Hepatocyte (in vitro differentiated cells): ENCODE measurements at regions not wholly inside any gene's neighbourhood (a gene's known extent, or its start where the extent isn't known, plus 50 kb on each side); places are given as distances from the start of the nearest gene placed in this dataset.
A peak's percentile ranks its signal among the peaks of the same experiment; 100 is the strongest.

Source experiments
- DNase-seq: peaks from one replicate; pipeline ENCODE4 v3.0.0-alpha.2; 2016; ENCODE audit warnings: low spot score
- H2AFZ ChIP-seq: fragments of 200-600 bp; sonication (generic); 2 replicates; pipeline ENCODE4 v1.6.0; 2016; ENCODE audit warnings: antibody characterized with exemption, mild to moderate bottlenecking
- H3K27ac ChIP-seq: fragments of 200-600 bp; sonication (generic); 2 replicates; pipeline ENCODE4 v1.5.1; 2016; ENCODE audit warnings: mild to moderate bottlenecking
- H3K27me3 ChIP-seq: fragments of 200-600 bp; sonication (generic); 2 replicates; pipeline ENCODE4 v1.6.1; 2016
- H3K36me3 ChIP-seq: fragments of 200-600 bp; sonication (generic); replicated peaks from 2 replicates; pipeline ENCODE4 v1.5.1; 2016; ENCODE audit warnings: low read depth; ENCODE audit not compliant: insufficient read depth
- H3K4me1 ChIP-seq: fragments of 200-600 bp; sonication (generic); 2 replicates; pipeline ENCODE4 v1.5.1; 2016; ENCODE audit warnings: mild to moderate bottlenecking, moderate library complexity; ENCODE audit not compliant: insufficient read depth
- H3K4me2 ChIP-seq: fragments of 200-600 bp; sonication (generic); 2 replicates; pipeline ENCODE4 v1.6.0; 2016
- H3K4me3 ChIP-seq: fragments of 200-600 bp; sonication (generic); 2 replicates; pipeline ENCODE4 v1.5.1; 2016; ENCODE audit warnings: mild to moderate bottlenecking
- H3K79me2 ChIP-seq: fragments of 200-600 bp; sonication (generic); 2 replicates; pipeline ENCODE4 v1.6.0; 2017; ENCODE audit warnings: mild to moderate bottlenecking
- H3K9me2 ChIP-seq: fragments of 200-600 bp; sonication (generic); replicated peaks from 2 replicates; pipeline ENCODE4 v1.6.0; 2017; ENCODE audit warnings: mild to moderate bottlenecking; ENCODE audit not compliant: insufficient read depth
- H3K9me3 ChIP-seq: fragments of 200-600 bp; sonication (generic); 2 replicates; pipeline ENCODE4 v1.5.1; 2016; ENCODE audit warnings: low read depth, mild to moderate bottlenecking
- H4K20me1 ChIP-seq: fragments of 200-600 bp; sonication (generic); 2 replicates; pipeline ENCODE4 v1.6.0; 2016; ENCODE audit warnings: mild to moderate bottlenecking; ENCODE audit not compliant: insufficient read depth, poor library complexity, severe bottlenecking
- CTCF ChIP-seq: fragments of 200-600 bp; sonication (generic); IDR thresholded peaks from 2 replicates; pipeline ENCODE4 v1.5.1; 2016; ENCODE audit warnings: antibody characterized with exemption, mild to moderate bottlenecking; ENCODE audit not compliant: poor library complexity
- EZH2 ChIP-seq: fragments of 200-600 bp; sonication (generic); IDR thresholded peaks from 2 replicates; pipeline ENCODE4 v1.6.1; 2016; ENCODE audit warnings: antibody characterized with exemption, mild to moderate bottlenecking, borderline replicate concordance
- EZH2phosphoT487 ChIP-seq: fragments of 200-600 bp; sonication (generic); IDR thresholded peaks from one replicate; pipeline ENCODE4 v1.6.1; 2018; ENCODE audit warnings: antibody characterized with exemption, mild to moderate bottlenecking, low read depth, moderate library complexity; ENCODE audit not compliant: unreplicated experiment, severe bottlenecking
- WGBS: methylation state at CpG from one replicate; pipeline ENCODE4 v1.1.6; 2016; ENCODE audit warnings: low lambda C conversion rate; ENCODE audit errors: missing lambda C conversion rate; 5-methylcytosine and 5-hydroxymethylcytosine counted together

GRCh38 chr14:101174980-101175606 is 271.6 kb upstream of the RTL1 start:
- H3K4me1 ChIP-seq: peaks cover 13% of the 10 kb centered on the region

DNA sequence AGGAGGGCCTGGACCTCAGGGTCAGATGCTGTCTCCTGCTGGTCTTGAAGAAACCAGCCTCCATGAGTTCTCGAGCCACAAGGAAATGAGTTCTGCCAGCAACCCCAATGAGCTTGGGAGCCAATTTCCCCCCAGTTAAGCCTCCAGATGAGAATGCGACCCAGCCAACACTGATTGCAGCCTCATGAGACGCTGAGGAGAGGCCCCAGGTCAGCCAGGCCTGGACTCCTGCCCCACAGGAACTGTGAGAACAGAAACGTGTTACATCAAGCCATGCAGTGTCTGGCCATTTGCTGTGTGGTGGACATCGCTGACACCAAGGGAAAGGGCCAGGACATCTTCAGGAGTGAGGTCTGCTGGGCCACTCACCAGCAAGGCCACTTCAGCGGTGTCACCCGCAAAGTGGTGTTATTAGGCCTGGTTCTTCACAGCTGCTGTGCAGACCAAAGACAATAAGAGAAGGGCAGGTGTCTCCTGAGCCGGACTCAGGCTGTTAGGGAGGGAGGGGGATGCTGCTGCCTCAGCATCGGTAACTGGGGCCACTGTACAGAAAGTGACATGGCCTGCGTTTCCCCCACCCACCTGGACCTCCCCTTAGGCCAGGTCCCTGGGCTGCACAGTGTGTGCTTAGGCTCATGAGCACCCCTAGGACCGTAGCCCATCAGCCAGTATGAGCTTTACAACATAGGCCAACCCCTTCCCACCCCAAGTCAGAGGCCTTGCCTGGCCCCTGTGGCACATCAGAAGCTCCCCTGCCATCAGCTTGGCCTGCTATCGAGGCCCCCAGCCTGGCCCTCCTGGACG is 272.4 kb upstream of the RTL1 start:
- 93% methylated on average over 13 of the region's 13 CpGs for WGBS
- H3K27ac ChIP-seq: no peak overlapping the region
- no peak for DNase-seq
- peaks cover 13% of the 10 kb centered on the region for H3K4me1 ChIP-seq
- no peaks in the 10 kb centered on the region for H3K9me2 ChIP-seq
- no peak overlapping the region for H3K4me3 ChIP-seq
- H3K79me2 ChIP-seq: no peaks in the 10 kb centered on the region
- no peaks in the 10 kb centered on the region for H3K36me3 ChIP-seq
- TF ChIP-seq EZH2 (no peak), CTCF (no peak), EZH2phosphoT487 (no peak)
- no peak overlapping the region for H2AFZ ChIP-seq
- H3K4me2 ChIP-seq: no peak overlapping the region
- no peaks in the 10 kb centered on the region for H4K20me1 ChIP-seq
- no peaks in the 10 kb centered on the region for H3K9me3 ChIP-seq
- no peaks in the 10 kb centered on the region for H3K27me3 ChIP-seq

More at GRCh38 chr14:101174980-101175606, 271.6 kb upstream of the RTL1 start:
- Histone ChIP-seq H3K9me2 (no peaks in the 10 kb centered on the region), H3K27ac (no peak overlapping the region), H3K4me3 (no peak overlapping the region), H3K9me3 (no peaks in the 10 kb centered on the region), H3K27me3 (no peaks in the 10 kb centered on the region), H2AFZ (no peak overlapping the region), H3K4me2 (no peak overlapping the region), H3K36me3 (no peaks in the 10 kb centered on the region), H4K20me1 (no peaks in the 10 kb centered on the region), H3K79me2 (no peaks in the 10 kb centered on the region)
- no peak for DNase-seq
- TF ChIP-seq EZH2: no peak
- TF ChIP-seq EZH2phosphoT487: no peak
- TF ChIP-seq CTCF: no peak
- 93% methylated on average over 9 of the region's 9 CpGs for WGBS

DNA sequence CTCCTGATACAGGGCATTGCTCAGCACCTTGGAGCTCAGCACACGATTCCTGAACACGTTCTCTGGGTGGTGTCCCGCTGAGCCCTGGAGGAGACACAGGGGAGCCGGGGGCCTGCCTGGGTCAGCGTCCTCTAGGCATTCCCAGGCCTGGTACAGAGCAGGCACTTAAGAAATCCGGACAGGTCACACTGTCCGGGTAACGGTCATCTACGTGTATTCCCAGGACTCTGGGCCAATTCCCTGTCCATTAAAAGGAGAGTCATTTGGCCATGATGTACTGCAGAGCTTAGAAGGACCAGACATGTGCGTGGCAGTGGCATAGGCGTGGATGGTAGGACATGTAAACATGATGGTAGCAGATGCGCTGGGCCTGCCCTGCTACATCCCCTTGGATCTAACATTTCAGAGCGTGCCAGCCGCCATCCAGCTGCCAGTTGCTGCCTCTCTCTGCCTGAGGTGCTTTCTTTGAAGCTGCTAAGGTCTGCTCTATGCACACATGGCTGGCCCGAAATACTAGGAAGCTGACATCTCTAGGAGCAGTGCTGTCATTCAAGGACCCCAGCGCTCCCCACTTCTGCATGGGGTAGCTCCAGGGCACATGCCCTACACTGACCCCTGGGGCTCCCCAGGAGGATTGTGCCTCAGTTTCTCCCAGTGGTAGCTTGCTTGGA is 273.1 kb upstream of the RTL1 start:
- Histone ChIP-seq H3K4me1 (peaks cover 13% of the 10 kb centered on the region), H3K27me3 (no peaks in the 10 kb centered on the region), H3K27ac (peak overlapping the region; percentile 34), H3K36me3 (no peaks in the 10 kb centered on the region), H4K20me1 (no peaks in the 10 kb centered on the region), H2AFZ (no peak overlapping the region), H3K79me2 (no peaks in the 10 kb centered on the region), H3K4me3 (no peak overlapping the region), H3K4me2 (no peak overlapping the region), H3K9me2 (no peaks in the 10 kb centered on the region), H3K9me3 (no peaks in the 10 kb centered on the region)
- TF ChIP-seq CTCF (no peak), EZH2 (no peak), EZH2phosphoT487 (no peak)
- 94% methylated on average over 16 of the region's 16 CpGs for WGBS
- DNase-seq: no peak
